Amniotic epithelial cell (primary cell): ENCODE measurements at regions not wholly inside any gene's neighbourhood (a gene's known extent, or its start where the extent isn't known, plus 50 kb on each side); places are given as distances from the start of the nearest gene placed in this dataset.
"Not testable (repeated sequence)": the region's sequence is repeated elsewhere in the genome, so short reads cannot be mapped to it uniquely, and the experiment has no call there.

Source experiments
- DNase-seq: peaks from one replicate; pipeline ENCODE4 v3.0.0-alpha.2; 2010; ENCODE audit warnings: low read depth

DNA sequence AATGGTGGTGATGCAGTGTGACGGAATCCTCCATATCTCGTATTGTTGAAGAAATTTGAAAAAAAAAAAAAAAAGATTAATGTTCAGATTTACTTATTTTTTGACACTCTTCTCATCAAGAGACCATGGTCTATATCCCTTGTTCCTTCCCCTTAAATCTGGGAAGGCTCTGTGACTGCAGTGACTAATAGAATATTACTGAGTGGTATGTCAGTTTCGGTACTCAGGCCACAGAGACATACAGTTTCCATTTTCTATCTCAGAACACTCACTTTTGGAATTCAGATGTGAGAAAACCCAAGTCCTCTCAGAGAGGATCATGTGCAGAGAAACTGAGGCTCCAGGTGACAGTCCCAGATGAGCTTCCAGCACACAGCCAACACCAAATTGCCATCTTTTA, 1193.5 kb downstream of the DTWD2 start:
- no peak for DNase-seq

DNA sequence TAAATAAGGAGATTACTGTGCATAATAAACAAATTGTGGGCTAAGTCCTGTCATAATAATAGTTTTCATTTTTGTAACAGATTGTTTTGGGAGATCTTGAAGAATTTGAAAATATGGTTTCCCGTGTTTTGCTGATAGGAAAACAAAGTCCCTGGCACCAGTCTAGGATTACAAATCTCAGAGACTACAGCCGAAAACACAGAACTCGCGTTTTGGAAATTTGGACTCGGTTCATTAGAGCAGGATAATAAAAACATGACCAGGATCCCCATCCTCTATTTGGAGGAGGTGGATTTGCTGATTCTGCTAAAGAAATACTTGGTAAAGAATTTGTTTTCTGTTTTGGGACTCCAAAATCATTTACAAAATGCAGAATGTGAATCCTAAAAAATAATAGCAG, 1194.4 kb downstream of the DTWD2 start:
- no peak for DNase-seq

DNA sequence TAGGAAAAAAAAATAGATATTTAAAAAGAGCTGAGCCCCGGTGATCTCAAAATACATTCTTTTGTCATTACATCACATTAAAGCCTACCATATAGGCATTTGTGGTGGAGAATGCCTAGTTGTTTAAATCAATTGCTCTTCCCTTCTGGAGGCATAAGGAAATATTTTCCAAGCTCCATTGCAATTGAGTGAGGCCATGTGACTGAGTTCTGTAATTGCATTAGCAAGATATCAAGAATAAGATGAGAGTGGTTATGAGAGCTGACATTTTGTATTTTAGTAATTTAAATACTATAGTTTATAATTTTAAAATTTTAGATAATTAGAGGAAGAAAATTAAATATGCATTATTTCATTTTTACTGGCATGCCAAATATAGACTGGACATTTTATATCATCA, 1195.9 kb downstream of the DTWD2 start:
- no peak for DNase-seq

DNA sequence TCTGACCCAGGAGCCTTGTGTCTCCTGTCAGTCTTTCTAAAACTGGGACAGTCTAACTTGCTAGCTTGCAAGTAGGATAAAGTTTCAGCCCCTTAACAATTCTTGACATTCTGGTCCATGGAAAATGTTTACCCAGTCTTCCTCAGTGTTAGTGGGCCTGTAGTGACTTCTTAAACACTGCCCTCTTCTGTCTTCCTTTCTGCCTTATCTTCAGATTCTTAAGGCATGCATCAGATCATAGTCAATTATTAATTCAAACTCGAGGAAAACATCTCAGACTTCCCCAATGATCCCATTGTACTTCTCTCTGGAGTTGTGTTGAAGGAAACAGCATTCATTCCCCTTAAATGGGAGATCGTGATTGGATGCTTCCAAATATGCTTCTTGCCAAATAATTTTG, 1199.8 kb downstream of the DTWD2 start:
- peak; percentile 33 for DNase-seq

DNA sequence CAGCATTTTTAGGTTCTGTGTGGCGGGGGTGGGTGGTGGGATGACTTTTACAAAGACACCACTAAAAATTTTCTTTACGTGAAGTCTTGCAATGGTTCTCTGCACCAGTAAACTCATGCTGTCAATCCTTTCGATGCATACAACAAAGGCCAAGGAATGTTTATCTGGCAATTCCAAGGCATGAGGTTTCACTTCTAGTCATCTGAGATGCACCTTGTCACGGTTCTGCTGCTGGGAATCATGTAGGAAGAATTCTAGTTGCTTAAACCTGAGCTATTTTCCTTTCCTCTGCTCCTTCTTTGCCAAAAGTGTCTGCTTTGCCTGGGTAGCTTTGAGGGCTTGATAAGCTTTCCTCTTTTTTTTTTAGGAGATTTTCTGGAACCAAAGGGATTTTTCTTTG, 1204.5 kb upstream of the SEMA6A start:
- no peak for DNase-seq

DNA sequence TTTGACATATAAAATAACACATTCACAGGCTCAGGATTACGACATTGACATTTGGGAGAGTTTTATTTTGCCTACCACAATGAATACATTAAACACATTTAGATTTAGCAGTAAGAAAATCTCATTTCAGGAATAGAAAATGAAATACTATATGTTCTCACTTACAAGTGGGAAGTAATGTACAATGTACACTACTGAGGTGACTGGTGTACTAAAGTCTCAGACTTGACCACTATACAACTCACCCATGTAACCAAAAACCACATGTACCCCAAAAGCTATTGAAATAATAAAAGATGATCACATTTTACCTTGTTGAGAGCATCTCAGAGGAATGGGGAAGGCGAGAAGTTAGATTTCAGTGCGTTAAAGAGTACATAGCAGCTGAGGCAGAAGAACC, 1202.4 kb upstream of the SEMA6A start:
- DNase-seq, result no peak

DNA sequence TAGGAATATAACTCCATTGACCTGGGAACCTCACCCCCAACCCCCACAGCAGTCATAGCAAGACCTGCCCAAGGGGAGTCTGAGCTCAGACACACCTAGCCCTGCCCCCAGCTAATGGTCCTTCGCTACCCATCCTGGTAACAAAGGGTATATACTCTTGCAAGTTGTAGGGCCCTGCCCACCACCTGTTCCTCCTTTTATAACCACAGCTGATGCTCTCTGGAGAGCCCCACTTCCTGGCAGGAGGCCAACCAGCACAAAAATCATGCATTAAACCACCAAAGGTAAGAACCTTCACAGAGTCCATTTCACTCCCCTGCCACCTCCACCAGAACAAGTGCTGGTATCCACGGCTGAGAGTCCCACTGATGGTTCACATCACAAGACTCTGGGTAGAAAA, 1195.3 kb upstream of the SEMA6A start:
- no peak for DNase-seq

DNA sequence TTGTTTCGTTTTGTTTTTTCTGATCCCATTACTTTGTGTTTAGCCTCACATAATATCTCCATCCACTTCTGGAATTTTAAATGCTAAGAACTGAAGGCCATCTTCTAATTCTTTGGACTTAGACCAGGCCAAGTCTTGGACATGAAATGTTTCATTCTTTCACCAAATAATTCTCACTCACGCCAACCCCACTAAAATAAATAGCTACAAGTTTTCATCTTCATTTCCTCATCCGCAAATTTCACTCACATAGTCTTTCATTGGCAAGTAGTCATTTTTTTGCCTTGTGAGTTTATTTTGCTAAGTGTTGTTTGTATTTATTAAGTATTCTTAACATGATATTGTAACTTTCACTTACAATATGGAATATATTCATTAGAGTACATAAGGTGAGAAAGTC, 1188.6 kb upstream of the SEMA6A start:
- no peak for DNase-seq

DNA sequence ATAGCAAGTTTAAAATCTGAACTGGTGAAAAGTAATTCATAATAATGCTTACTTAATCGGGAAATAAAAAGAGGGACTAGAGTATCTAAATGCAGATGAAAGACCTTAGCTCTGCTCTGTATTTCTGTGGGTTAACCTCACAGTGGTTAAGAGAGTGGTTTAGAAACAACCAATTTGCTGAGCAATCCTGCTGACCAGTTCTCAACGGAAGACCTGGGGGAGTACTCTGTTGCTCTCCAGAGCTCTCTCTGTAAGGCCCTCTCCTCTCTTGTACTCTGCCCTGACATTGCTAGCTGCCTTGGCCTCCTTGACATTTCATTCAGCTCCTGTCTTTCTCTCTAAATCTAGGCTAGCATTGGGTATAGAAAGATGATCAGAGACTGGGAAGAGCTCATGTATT, 1186.6 kb upstream of the SEMA6A start:
- DNase-seq, result peak; percentile 68

DNA sequence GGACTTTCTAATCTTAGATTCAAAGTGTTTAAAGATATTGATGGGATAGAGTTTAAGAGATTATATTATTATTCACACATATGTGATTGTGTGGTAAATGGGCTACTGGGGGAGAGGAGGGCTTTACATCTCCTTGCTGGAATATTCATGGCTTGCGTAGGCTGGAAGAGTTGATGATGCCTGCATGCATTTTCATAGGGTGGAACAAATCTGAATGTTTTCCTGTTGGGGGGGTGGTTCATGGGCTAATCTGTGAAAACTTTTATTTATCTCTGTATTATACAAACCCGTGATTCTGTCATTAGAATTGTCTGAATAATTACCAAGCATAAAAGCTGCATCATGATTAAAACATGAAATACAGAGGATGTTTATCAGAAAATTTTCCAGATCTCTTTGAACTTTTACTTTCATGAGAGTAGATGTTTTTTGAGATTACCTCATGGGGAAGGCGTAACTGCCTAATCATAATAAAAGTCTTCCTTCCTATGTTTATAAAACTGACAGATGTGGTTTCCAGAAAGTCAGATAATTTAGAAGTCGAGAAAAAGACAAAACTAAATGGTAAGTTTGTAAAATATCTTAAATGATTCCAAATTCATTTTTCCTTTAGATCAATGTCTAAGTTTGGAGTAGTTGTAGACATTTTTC, 1185.4 kb upstream of the SEMA6A start:
- peak; percentile 5 for DNase-seq

DNA sequence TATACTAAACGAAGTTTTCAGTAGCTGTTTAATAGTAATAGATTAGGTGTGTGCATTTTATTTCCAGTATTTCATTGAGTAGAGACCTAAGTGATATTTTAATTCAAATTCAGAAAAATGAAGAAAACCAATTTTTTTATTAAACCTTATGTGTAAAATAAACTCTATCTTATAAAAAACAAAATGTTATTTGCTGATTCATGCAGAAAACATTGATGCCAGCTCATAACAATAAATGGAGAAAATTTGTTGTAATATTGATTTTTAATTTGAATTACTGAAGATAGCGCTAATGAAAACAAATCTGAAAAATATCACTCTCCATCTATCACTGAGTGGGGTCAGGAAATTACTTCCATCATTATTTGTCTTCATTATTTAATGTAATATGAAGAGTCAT, 1177.8 kb upstream of the SEMA6A start:
- no peak for DNase-seq

DNA sequence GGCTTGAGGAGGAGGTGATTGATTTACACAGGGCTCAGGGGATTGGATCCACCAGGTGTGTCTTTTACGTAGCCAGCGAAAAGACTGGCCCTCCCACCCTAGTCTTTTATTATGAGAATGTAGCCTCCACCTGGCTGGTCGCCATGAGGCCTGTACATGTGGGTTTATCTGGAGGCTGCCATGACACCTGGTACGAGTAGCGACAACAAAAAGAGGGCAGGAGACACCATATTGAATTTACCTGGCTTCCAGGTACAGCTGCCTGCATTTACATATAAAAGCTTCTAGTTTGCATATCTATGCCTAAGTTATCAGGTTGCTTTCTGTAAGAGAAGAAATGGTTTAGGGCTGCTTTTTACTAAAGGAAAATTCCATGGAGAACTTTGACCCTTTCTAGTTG, 1173.7 kb upstream of the SEMA6A start:
- DNase-seq, result no peak

DNA sequence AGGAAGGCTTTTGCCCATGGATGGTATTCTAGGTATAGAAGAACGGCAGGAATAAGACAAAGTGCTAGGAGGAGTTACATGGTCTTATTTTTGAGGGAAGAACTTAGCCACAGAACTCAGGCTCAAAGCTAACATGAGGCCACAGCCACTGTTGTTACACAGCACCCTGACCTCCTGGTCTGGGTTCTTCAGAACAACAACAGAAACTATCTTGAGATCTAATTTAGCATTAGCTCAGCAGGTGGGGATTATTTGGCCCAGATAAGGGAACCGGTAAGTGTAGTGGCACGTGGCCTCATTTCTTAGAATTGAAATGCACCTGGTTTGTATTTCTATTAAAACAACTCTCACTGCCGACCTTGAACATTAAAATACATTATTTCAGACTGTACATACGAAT, 1168.7 kb upstream of the SEMA6A start:
- no peak for DNase-seq

DNA sequence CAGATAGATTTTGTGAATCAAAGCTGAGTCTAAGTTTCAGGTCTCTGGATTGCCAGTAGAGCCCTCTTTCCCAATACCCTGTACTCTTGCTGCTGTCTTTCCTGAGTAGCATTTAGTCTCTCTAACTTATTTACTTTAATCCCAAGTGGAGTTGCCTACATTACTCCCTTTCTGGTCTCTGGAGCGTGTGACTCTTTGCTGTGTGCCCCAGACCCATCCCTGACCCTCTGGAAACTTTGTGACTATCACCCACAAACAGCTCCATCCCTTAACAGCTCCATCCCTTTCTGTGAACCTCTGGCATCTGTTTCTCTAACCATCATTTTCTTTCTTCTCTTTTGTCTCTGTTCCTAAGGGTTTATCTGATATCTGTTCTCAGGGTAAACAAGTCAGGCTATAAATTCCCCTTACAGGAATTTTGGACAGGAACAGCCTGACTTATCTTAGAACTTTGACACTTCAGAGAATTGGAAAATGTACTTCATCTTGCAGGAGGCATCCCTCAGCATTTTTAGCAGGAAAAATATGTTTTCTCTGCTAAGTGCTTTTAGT, 1167.1 kb upstream of the SEMA6A start:
- DNase-seq, result peak; percentile 62

DNA sequence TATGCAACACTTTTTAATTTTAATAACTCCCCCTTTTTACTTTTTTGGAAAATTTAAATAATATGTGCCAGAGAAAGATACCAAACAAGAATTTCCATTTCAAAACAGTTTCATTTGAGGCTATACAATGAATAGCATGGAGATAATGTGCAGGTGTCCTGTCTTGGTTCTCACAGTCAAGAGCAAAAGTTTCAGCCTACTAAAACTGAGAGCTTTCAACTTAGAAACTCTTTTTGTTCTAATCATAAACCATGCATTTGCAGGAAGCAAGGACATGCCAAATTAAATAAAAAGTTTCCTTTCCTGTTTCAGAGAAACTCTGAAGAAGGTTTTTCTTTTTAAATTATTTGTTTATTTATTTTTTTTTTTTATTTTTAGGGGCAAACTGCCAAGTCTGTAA, 1165.6 kb upstream of the SEMA6A start:
- no peak for DNase-seq

DNA sequence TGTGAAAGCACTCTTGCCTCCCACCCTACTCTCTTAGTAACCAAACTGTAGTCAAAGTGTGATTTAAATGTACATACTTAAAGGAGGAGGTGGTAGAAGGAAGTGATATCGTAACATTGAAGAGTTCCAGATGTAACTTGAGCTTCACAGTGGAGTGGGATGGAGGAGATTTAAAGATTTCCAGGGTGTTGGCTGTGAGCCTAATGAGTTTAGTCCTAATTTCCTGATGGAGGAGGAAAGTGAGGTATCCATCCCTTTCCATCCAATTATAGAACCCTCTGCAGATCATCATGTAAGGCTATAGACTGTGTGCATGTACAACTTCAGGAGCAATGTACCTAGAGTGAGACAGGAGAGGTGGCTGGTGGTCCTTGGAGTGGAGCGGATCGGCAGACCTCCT, 1163.9 kb upstream of the SEMA6A start:
- DNase-seq, result peak; percentile 75

DNA sequence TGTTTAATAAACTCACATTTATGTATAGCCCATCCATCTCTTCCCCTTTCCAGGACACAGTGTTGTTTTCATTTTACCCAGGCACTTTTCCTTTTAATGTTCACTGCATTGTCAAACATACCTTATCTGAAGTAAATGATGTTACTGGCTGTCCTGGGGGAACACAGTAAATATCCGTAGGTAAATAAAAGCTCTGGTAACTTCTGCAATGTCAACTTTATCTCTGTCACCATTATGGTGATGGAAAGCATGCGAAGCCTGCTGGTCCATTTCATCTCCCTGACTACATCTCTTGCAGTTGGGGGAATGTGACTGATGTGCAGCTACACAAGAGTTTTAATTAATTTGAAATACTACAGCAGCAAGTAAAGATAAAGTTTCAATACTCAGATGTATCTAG, 1162.1 kb upstream of the SEMA6A start:
- no peak for DNase-seq

DNA sequence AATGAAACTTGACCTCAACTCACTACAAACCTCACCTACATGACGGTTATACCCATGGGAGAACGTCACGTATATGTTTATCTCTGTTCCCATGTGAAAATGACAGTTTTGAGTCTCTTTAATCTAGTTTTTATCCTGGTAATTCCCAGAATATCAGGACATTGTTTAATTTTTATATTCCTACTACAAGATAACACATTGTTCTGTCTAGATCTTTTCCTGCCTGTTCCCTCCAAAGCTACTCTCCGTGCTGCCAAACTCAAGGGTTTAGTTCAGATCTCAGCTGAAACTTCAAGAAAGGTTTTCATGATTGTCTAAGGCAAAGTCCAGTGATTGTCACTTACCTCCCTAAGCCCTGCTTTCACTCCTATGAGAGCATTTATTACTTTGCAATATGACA, 1159.4 kb upstream of the SEMA6A start:
- DNase-seq, result no peak

DNA sequence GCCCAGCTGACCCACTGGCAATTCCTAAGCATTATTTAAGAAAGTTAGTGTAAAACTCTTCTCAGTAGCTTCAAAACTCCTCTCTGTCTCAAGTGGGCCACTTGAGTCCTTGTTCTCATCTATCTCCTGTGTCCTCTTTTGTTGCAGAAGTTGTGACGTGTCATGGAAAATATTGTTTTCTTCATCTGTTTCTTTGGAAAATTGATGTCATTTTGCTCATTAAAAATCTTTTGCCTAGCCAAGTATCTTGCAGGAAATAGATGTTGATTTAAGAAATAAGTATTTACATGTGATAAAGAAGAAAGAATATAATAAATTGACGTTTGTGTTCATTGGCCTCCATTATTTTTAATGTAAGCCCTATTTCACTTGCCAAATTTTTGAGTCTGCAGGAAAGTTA, 1158.4 kb upstream of the SEMA6A start:
- no peak for DNase-seq

DNA sequence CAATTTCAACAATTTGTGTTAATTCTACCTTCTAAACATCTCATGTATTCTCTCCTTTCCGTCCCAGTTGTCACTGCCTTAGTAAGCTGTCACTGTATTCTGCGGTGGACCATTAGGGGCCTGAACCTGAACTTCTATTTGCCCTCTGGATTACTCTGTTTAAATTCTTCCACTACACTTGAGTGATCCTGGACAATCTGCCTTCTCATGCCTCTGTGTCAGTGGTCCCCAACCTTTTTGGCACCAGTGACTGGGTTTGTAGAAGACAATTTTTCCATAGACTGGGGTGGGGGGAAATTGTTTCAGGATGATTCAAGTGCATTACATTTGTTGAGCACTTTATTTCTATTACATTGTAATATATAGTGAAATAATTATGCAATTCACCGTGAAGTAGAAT, 1157.6 kb upstream of the SEMA6A start:
- DNase-seq, result no peak

DNA sequence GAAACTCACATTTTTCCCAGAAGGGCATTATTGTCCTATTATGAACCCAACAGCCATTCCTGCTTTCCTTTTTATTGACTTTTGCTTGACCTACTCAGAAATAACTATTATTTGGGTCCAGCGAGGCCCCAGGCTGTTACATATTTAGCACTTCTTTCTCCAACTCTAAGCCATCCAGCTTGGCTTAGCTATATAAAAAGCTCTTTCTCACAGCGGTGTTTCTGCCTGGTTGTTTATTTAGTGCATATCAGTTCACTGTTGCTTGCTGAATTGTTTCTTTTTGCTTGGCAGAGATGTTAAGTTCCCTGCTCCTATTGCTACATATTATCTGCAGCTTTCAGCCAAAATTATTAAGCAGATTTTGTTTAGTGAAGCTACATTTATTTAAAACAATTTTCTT, 1156.8 kb upstream of the SEMA6A start:
- DNase-seq, result no peak

DNA sequence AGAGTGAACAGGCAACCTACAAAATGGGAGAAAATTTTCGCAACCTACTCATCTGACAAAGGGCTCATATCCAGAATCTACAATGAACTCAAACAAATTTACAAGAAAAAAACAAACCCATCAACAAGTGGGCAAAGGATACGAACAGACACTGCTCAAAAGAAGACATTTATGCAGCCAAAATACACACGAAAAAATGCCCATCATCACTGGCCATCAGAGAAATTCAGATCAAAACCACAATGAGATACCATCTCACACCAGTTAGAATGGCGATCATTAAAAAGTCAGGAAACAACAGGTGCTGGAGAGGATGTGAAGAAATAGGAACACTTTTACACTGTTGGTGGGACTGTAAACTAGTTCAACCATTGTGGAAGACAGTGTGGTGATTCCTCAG, 1146.2 kb upstream of the SEMA6A start:
- DNase-seq, result not testable (repeated sequence)

DNA sequence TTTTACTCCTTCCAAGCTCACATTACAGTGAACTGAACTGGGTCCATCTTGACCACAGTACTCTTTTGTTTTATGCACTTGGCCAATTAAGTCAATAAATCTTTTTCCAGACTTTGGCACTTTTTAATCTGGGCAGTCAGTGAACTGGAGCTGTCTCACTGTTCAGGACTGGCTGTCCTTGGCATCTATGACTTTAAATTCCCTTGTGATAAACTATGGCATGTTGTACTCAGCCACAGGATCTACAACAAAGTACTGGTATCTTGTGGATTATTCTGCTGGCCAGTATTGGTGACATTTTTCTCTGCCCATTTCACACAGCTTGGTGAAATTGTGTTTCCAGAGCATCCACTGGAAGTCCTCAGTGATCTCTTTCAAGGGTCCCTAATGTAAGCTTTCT, 1144.8 kb upstream of the SEMA6A start:
- DNase-seq, result no peak

DNA sequence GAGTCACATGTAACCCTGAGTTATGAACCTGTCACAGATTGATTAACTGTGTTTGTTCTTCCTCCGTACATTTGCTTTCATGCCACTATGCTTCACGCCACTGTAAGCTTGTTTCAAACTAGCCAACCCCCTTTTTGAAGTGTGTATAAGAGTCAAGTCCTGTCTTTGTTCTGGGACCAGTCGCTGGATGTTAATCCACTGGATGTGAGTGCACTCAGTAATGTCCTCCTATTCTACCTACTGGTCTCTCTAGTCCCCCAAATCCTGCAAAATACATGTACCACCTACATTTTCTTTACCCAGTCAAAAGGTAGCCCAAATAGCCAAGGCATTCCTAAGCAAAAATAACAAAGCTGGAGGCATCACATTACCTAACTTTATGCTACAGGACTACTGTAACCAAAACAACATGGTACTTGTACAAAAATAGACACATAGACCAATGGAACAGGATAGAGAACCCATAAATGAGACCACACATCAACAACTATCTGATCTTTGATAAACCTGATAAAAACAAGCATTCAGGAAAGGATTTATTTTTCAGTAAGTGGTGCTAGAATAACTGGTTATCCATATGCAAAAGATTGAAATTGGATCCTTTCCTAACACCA, 1139.1 kb upstream of the SEMA6A start:
- DNase-seq, result peak; percentile 52
